GM11168 (cell line): ENCODE measurements at regions not wholly inside any gene's neighbourhood (a gene's known extent, or its start where the extent isn't known, plus 50 kb on each side); places are given as distances from the start of the nearest gene placed in this dataset.

Source experiments
- in situ Hi-C: fragments of 300-500 bp; cut with MboI; formaldehyde crosslinking; loops from one replicate; pipeline ENCODE4 v1.12.0; 2022; ENCODE audit warnings: low sequenced_read_pairs; ENCODE audit not compliant: unreplicated experiment

GRCh38 chr15:47587940-47588802 lies 129.1 kb upstream of the SEMA6D start:
- in situ Hi-C loops, result no loop called here

- in situ Hi-C loops, result no loop called here
Measured at GRCh38 chr15:47588958-47589357, 128.3 kb upstream of the SEMA6D start.

- in situ Hi-C loops, result no loop called here
Measured at GRCh38 chr15:47598996-47599395, 118.3 kb upstream of the SEMA6D start.

GRCh38 chr15:47599806-47600205 lies 117.5 kb upstream of the SEMA6D start:
- in situ Hi-C loops, result no loop called here

- in situ Hi-C loops, result no loop called here
Measured at GRCh38 chr15:47602121-47602520, 115.2 kb upstream of the SEMA6D start.

- in situ Hi-C loops, result no loop called here
Measured at GRCh38 chr15:47603026-47603425, 114.3 kb upstream of the SEMA6D start.

- in situ Hi-C loops, result no loop called here
Measured at GRCh38 chr15:47607695-47608094, 109.6 kb upstream of the SEMA6D start.

- in situ Hi-C loops, result no loop called here
Measured at GRCh38 chr15:47609693-47610092, 107.6 kb upstream of the SEMA6D start.

GRCh38 chr15:47610736-47611135 lies 106.6 kb upstream of the SEMA6D start:
- in situ Hi-C loops, result no loop called here

- in situ Hi-C loops, result no loop called here
Measured at GRCh38 chr15:47614360-47615011, 102.8 kb upstream of the SEMA6D start.

- in situ Hi-C loops, result no loop called here
Measured at GRCh38 chr15:47616876-47617275, 100.4 kb upstream of the SEMA6D start.

- in situ Hi-C loops, result no loop called here
Measured at GRCh38 chr15:47618241-47618640, 99.1 kb upstream of the SEMA6D start.

- in situ Hi-C loops, result no loop called here
Measured at GRCh38 chr15:47620960-47621681, 96.2 kb upstream of the SEMA6D start.

GRCh38 chr15:47622055-47622454 lies 95.2 kb upstream of the SEMA6D start:
- in situ Hi-C loops, result no loop called here

GRCh38 chr15:47624503-47624902 lies 92.8 kb upstream of the SEMA6D start:
- in situ Hi-C loops, result no loop called here

GRCh38 chr15:47639042-47639441 lies 78.3 kb upstream of the SEMA6D start:
- in situ Hi-C loops, result no loop called here

GRCh38 chr15:47640079-47640478 lies 77.2 kb upstream of the SEMA6D start:
- in situ Hi-C loops, result no loop called here

- in situ Hi-C loops, result no loop called here
Measured at GRCh38 chr15:47640901-47641300, 76.4 kb upstream of the SEMA6D start.

GRCh38 chr15:47644722-47645121 lies 72.6 kb upstream of the SEMA6D start:
- in situ Hi-C loops, result no loop called here

GRCh38 chr15:47650564-47650963 lies 66.7 kb upstream of the SEMA6D start:
- in situ Hi-C loops, result no loop called here

- in situ Hi-C loops, result no loop called here
Measured at GRCh38 chr15:47652328-47652727, 65.0 kb upstream of the SEMA6D start.
